ENCODE measurements at regions not wholly inside any gene's neighbourhood (a gene's known extent, or its start where the extent isn't known, plus 50 kb on each side); places are given as distances from the start of the nearest gene placed in this dataset.

DNA sequence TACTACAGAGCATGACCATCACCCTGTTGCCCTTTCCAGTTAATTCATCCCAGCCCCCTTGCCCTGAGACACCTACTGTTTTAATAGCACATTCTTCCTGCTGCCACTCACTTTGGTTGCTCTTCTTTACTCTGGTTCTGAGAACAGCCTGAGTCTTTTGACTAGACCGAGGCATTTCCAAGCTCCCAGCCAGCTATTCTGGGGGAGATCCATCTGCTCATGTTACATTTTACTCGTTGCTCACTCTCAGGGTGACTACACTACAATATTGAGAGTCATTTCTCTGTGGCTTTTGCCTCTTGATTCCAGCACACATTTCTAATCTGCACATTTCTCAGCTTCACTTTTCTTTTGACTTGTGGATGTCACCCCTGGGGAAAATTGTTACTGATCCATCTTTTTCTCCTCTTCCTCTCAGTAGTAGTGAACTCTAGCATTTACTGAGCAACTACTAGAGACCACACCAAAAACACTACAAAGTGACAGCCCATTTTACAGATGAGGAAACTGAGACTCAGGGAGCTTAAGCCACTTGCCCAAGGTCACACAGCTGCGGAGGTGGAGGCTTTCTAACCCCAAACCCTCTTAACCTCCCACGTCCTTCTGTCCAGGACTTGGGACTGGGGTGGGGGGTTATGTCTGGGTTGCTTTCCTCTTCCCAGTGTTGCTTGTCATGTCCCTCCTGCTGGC, 117.8 kb downstream of the C11orf91 start:
- Histone ChIP-seq H3K9me3 (replicated peaks in 1 of 3) (no peaks in the 10 kb centered on the region), H3K4me1 (replicated peaks in 1 of 2) (no peaks in the 10 kb centered on the region), H3K27me3 (no peaks in the 10 kb centered on the region), H3K36me3 (replicated peaks in 1 of 2) (no peaks in the 10 kb centered on the region), H3K27ac (no peak overlapping the region), H3K4me3 (no peak overlapping the region)
- no peak for TF ChIP-seq POLR2A (IDR thresholded peaks at IDR 0.05)
- TF ChIP-seq, protein P1, sequence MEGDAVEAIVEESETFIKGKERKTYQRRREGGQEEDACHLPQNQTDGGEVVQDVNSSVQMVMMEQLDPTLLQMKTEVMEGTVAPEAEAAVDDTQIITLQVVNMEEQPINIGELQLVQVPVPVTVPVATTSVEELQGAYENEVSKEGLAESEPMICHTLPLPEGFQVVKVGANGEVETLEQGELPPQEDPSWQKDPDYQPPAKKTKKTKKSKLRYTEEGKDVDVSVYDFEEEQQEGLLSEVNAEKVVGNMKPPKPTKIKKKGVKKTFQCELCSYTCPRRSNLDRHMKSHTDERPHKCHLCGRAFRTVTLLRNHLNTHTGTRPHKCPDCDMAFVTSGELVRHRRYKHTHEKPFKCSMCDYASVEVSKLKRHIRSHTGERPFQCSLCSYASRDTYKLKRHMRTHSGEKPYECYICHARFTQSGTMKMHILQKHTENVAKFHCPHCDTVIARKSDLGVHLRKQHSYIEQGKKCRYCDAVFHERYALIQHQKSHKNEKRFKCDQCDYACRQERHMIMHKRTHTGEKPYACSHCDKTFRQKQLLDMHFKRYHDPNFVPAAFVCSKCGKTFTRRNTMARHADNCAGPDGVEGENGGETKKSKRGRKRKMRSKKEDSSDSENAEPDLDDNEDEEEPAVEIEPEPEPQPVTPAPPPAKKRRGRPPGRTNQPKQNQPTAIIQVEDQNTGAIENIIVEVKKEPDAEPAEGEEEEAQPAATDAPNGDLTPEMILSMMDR (IDR thresholded peaks at IDR 0.05): no peak
- WGBS, 4 donors: 64 to 84% (median 70%) methylated on average over 4 of the region's 4 CpGs
- DNase-seq: no peak
- intact Hi-C loops (cut with DNase I): no loop called here

DNA sequence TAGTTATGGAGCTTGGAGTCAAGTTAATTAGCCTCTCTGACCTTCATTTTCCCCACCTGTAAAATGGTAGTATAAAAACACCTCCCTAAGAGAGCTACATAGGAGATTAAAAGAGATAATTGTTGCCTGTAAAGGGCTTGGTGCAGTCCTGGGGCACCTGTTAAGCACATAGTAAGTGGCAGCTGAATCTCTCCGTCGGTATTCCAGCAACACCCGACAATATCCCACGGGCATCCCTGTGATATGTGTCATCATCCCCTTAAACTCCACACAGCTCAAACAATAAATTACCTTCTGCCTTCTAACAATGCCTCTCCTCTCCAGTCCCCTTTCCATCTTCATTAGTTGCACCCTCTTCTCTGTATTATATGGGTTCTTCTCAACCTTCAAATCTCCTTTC, 121.5 kb downstream of the C11orf91 start:
- Histone ChIP-seq H3K27me3 (no peaks in the 10 kb centered on the region), H3K9me3 (replicated peaks in 1 of 3) (no peaks in the 10 kb centered on the region), H3K36me3 (replicated peaks in 1 of 2) (no peaks in the 10 kb centered on the region), H3K4me3 (no peak overlapping the region), H3K27ac (no peak overlapping the region), H3K4me1 (replicated peaks in 1 of 2) (no peaks in the 10 kb centered on the region)
- TF ChIP-seq POLR2A (IDR thresholded peaks at IDR 0.05): no peak
- TF ChIP-seq, protein P1 (IDR thresholded peaks at IDR 0.05): no peak
- intact Hi-C loops (cut with DNase I): no loop called here
- 88 to 98% (median 96%) methylated on average over 4 of the region's 4 CpGs for WGBS, 4 donors
- no peak for DNase-seq

DNA sequence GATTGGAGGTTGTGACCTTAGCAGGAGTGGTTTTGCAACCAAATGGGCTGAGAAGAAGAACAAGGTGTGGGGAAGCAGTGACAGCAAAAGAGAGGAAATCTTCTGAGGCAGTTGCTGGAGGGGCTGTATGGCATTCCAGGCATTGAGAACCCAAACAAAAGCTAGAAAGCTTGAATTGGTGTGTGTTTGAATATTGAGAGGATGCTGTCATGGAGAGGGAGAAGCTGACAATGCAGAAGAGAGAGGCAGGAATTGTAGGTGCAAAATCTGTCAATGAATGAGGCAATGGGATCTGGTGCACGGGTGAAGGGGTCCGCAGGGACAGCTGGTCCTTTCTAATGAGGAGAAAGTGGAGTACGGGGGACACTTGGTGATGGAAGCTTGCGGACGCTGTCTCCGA, 123.4 kb downstream of the C11orf91 start:
- 85 to 95% (median 91%) methylated on average over 6 of the region's 6 CpGs for WGBS, 4 donors
- Histone ChIP-seq H3K27me3 (no peaks in the 10 kb centered on the region), H3K4me3 (no peak overlapping the region), H3K9me3 (replicated peaks in 1 of 3) (no peaks in the 10 kb centered on the region), H3K36me3 (replicated peaks in 1 of 2) (no peaks in the 10 kb centered on the region), H3K27ac (no peak overlapping the region), H3K4me1 (replicated peaks in 1 of 2) (no peaks in the 10 kb centered on the region)
- intact Hi-C loops (cut with DNase I): no loop called here
- DNase-seq: no peak
- no peak for TF ChIP-seq POLR2A (IDR thresholded peaks at IDR 0.05)
- TF ChIP-seq, protein P1 (IDR thresholded peaks at IDR 0.05): no peak

DNA sequence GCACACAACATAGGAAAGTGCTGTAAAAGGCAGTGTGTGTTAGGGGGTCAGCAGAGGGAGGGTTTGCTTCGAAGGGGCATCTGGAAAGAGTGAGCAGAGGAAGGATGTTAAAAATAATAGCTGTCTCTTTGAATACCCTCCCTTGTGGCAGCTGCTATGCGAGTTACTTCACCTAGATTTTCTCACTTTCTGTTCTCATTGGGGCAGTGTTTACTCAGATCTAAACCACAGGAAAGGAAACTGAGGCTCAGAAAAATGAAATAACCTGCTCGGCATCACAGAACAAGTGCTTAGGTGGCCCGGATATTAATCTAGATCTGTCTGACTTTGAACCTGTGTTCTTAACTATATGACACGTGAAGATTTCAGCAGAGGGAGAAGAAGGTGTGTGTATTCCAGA, 125.3 kb downstream of the C11orf91 start:
- Histone ChIP-seq H3K4me3 (no peak overlapping the region), H3K36me3 (replicated peaks in 1 of 2) (no peaks in the 10 kb centered on the region), H3K4me1 (replicated peaks in 1 of 2) (no peaks in the 10 kb centered on the region), H3K27me3 (no peaks in the 10 kb centered on the region), H3K9me3 (replicated peaks in 1 of 3) (no peaks in the 10 kb centered on the region), H3K27ac (no peak overlapping the region)
- no peak for TF ChIP-seq POLR2A (IDR thresholded peaks at IDR 0.05)
- TF ChIP-seq, protein P1 (IDR thresholded peaks at IDR 0.05): no peak
- intact Hi-C loops (cut with DNase I): no loop called here
- no peak for DNase-seq
- WGBS, 4 donors: 73 to 86% (median 77%) methylated on average over 5 of the region's 5 CpGs

Data from adrenal gland (tissue), 9 donors.